Stimulated activated CD4-positive, alpha-beta T cell treated with anti-CD3 and anti-CD28 coated beads, Interleukin-1b, Interleukin-23, amount 100 ng/mL, for 4 hours (primary cell): ENCODE measurements at regions not wholly inside any gene's neighbourhood (a gene's known extent, or its start where the extent isn't known, plus 50 kb on each side); places are given as distances from the start of the nearest gene placed in this dataset.
A peak's percentile ranks its signal among the peaks of the same experiment; 100 is the strongest.

Experiments
- DNase-seq, 2 donors: peaks; one replicate each; pipeline ENCODE4 v3.0.0-alpha.2; 2020; ENCODE audit warnings: low read depth in 2 of 2

DNA sequence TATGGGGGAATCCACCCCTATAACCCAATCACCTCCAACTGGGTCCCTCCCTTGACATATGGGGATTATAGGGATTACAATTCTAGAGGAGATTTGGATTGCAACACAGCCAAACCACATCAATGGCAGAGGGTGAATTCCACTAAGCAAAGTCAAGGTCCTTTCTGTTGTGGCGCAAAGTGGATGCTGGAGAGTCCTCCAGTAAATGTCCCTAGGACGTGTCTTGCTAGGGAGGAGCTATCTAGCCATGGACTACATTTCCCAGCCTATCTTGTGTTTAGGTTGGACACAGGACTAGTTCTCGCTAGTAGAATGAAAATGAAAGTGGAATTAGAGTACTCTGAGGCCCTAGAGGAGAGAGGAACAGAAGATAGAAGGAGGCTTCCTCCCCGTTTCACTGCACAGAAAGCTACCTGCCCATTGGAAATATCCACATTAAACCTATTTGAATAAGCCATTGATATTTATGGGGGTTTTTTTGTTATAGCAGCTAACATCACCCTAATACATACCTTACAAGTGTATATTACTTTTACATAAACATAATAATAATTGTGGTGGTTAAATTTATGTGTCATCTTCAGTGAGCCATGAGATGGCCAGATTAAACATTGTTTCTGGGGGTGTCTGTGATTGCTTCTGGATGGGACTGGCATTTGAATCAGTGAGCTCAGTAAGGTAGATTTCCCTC is 56.7 kb upstream of the ERCC4 start:
- no peak for DNase-seq

DNA sequence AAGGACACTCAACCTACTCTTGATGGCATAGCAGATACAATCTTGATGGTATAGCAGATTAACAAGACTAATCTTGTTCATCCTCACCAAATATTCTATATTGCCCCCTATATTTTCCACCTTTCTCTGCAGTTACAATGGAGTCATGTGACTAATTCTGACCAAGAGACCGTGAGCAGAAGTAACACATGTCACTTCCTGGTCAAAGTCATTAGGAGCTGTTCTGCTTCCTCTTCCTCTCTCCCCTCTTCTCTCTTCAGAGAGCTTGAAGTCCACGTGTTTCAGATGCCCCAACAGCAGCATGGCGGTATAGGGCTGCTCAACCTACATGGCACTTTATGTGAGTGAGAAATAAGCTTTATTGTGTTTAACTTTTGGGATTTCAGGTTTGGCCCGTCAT is 55.3 kb upstream of the ERCC4 start:
- no peak for DNase-seq

DNA sequence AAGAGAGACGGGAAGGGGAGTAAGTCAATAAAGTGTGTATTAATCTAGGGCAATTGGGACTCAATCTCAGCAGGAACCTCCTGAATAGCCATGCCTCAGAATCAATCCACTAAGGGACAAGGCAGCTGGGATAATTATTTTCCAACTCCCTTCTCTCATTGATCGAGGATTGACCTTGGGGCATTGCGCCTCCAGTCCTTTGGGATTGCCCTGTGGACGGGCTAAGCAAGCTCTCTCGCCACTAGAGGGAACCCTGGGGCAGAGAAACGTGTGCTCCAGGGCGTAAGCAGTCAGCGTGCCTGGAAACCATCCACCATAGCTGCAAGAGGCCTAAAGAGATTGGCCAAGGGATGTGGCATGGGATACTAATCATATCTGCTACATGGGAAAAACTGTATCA is 53.9 kb upstream of the ERCC4 start:
- peak; percentile 2 to 3 for DNase-seq
